ENCODE measurements at regions not wholly inside any gene's neighbourhood (a gene's known extent, or its start where the extent isn't known, plus 50 kb on each side); places are given as distances from the start of the nearest gene placed in this dataset.

GRCh38 chr16:6709736-6710135 lies 622.9 kb upstream of the RBFOX1 start:
- TF ChIP-seq CTCF (conservative IDR thresholded peaks at IDR 0.05) = no peak
- DNase-seq (ENCODE audit: extremely low spot score, unreplicated experiment) = no peak
- H3K27ac Mint-ChIP-seq = no peak overlapping the region
- H3K27me3 Mint-ChIP-seq = peaks cover 22% of the 10 kb centered on the region
- H3K4me1 Mint-ChIP-seq (ENCODE audit: unreplicated experiment) = no peaks in the 10 kb centered on the region
- H3K9me3 Mint-ChIP-seq = no peaks in the 10 kb centered on the region
- no peak overlapping the region for H3K4me3 Mint-ChIP-seq
- H3K36me3 Mint-ChIP-seq = no peaks in the 10 kb centered on the region

GRCh38 chr16:6708576-6709215 lies 623.9 kb upstream of the RBFOX1 start:
- no peaks in the 10 kb centered on the region for H3K4me1 Mint-ChIP-seq (ENCODE audit: unreplicated experiment)
- H3K9me3 Mint-ChIP-seq = no peaks in the 10 kb centered on the region
- H3K36me3 Mint-ChIP-seq = no peaks in the 10 kb centered on the region
- TF ChIP-seq CTCF (conservative IDR thresholded peaks at IDR 0.05) = no peak
- peaks cover 18% of the 10 kb centered on the region for H3K27me3 Mint-ChIP-seq
- H3K4me3 Mint-ChIP-seq = no peak overlapping the region
- no peak overlapping the region for H3K27ac Mint-ChIP-seq
- no peak for DNase-seq (ENCODE audit: extremely low spot score, unreplicated experiment)

GRCh38 chr16:6704306-6704930 lies 628.2 kb upstream of the RBFOX1 start:
- Mint-ChIP-seq H3K36me3 (no peaks in the 10 kb centered on the region), H3K27me3 (peaks cover 10% of the 10 kb centered on the region), H3K4me1 (ENCODE audit: unreplicated experiment) (no peaks in the 10 kb centered on the region), H3K4me3 (no peak overlapping the region), H3K9me3 (no peaks in the 10 kb centered on the region), H3K27ac (no peak overlapping the region)
- no peak for DNase-seq (ENCODE audit: extremely low spot score, unreplicated experiment)
- no peak for TF ChIP-seq CTCF (conservative IDR thresholded peaks at IDR 0.05)

GRCh38 chr16:6701096-6701495 lies 631.5 kb upstream of the RBFOX1 start:
- H3K4me1 Mint-ChIP-seq (ENCODE audit: unreplicated experiment) = no peaks in the 10 kb centered on the region

GRCh38 chr16:6698548-6698947 lies 634.1 kb upstream of the RBFOX1 start:
- DNase-seq (ENCODE audit: extremely low spot score, unreplicated experiment) = no peak
- no peaks in the 10 kb centered on the region for H3K27me3 Mint-ChIP-seq
- no peaks in the 10 kb centered on the region for H3K36me3 Mint-ChIP-seq
- no peaks in the 10 kb centered on the region for H3K4me1 Mint-ChIP-seq (ENCODE audit: unreplicated experiment)
- no peak overlapping the region for H3K4me3 Mint-ChIP-seq
- no peak overlapping the region for H3K27ac Mint-ChIP-seq
- no peak for TF ChIP-seq CTCF (conservative IDR thresholded peaks at IDR 0.05)
- no peaks in the 10 kb centered on the region for H3K9me3 Mint-ChIP-seq

More at GRCh38 chr16:6701096-6701495, 631.5 kb upstream of the RBFOX1 start:
- Mint-ChIP-seq H3K4me3 (no peak overlapping the region), H3K36me3 (no peaks in the 10 kb centered on the region), H3K27me3 (no peaks in the 10 kb centered on the region), H3K27ac (no peak overlapping the region), H3K9me3 (no peaks in the 10 kb centered on the region)
- DNase-seq (ENCODE audit: extremely low spot score, unreplicated experiment) = no peak
- no peak for TF ChIP-seq CTCF (conservative IDR thresholded peaks at IDR 0.05)
